Coronary artery (tissue), 2 donors: ENCODE measurements at regions not wholly inside any gene's neighbourhood (a gene's known extent, or its start where the extent isn't known, plus 50 kb on each side); places are given as distances from the start of the nearest gene placed in this dataset.

Source experiments
- DNase-seq: peaks from one replicate; pipeline ENCODE4 v3.0.0-alpha.2; 2017; ENCODE audit warnings: low spot score
- H3K27ac ChIP-seq, 2 donors: fragments of 200-600 bp; sonication (generic); one replicate each; pipeline ENCODE4 v1.5.1; 2016 to 2019
- H3K4me3 ChIP-seq: fragments of 200-600 bp; sonication (generic); 2 replicates; pipeline ENCODE4 v1.5.1; 2016; ENCODE audit warnings: mild to moderate bottlenecking, moderate library complexity
- TF ChIP-seq, protein P1 (sequence below): fragments of 200-600 bp; sonication (generic); IDR thresholded peaks from one replicate; pipeline ENCODE4 v1.5.1; 2019; ENCODE audit warnings: antibody characterized with exemption

DNA sequence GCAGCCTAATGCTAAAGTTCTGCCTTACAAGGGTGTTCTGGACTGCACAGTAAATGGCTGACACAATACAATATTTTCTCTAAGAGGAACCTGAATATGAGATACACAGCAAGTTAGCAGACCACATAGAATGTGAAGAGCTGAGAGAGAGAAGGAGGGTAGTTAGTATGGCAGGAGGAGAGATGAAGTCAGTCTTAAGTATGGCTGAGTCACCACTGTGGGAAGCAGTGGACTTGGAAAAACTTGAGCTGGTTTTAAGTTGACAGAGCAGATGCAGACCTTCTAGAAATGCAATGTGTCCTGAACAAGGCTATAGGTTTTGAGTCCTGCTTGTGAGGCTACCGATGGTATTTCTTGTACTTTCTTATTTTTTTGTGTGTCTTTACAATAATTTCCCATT lies 172.5 kb downstream of the SH2D1A start:
- no peak for DNase-seq
- Histone ChIP-seq H3K4me3 (no peak overlapping the region), H3K27ac (no peak overlapping the region)
- TF ChIP-seq, protein P1, sequence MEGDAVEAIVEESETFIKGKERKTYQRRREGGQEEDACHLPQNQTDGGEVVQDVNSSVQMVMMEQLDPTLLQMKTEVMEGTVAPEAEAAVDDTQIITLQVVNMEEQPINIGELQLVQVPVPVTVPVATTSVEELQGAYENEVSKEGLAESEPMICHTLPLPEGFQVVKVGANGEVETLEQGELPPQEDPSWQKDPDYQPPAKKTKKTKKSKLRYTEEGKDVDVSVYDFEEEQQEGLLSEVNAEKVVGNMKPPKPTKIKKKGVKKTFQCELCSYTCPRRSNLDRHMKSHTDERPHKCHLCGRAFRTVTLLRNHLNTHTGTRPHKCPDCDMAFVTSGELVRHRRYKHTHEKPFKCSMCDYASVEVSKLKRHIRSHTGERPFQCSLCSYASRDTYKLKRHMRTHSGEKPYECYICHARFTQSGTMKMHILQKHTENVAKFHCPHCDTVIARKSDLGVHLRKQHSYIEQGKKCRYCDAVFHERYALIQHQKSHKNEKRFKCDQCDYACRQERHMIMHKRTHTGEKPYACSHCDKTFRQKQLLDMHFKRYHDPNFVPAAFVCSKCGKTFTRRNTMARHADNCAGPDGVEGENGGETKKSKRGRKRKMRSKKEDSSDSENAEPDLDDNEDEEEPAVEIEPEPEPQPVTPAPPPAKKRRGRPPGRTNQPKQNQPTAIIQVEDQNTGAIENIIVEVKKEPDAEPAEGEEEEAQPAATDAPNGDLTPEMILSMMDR, result no peak

DNA sequence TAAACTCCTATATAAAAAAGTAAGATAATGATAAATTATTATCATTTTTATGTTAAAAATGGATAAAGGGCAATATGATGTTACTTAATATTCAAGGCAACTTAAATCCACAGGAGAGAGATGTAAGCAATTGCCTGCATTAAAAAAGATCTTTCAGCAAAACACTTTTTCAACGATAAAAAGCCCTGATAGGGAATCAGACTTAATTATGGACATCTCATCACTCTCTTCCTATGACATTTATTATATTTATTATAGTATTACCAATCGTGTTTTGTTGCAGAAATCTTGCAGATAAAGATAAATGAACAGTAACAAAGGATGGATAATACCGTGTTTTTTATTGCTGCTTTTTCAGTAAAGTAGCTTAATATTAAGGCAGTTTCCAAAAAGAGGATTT lies 178.5 kb downstream of the SH2D1A start:
- TF ChIP-seq, protein P1, result no peak
- Histone ChIP-seq H3K4me3 (no peak overlapping the region), H3K27ac (no peak overlapping the region)
- DNase-seq, result no peak

DNA sequence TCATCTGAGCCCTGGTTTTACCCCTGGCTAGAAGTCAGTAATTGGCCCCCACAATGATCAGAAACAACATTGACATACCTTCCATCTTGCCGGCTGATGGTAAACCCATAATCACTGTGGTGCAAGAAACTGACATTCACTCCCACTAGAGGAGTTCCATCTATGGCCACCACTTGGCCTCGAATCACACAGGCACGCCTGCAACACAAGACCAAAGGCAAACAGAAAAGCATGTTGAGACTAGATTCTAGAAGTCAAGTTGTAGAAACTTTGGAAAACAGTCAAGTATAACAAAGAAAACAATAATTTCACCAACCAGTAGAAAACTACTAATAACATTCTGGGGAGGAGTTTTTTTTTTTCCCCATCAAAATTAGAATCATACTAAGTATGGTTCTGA lies 183.4 kb downstream of the SH2D1A start:
- no peak overlapping the region for H3K27ac ChIP-seq
- TF ChIP-seq, protein P1, result no peak
- H3K4me3 ChIP-seq, result no peak overlapping the region
- DNase-seq, result no peak

DNA sequence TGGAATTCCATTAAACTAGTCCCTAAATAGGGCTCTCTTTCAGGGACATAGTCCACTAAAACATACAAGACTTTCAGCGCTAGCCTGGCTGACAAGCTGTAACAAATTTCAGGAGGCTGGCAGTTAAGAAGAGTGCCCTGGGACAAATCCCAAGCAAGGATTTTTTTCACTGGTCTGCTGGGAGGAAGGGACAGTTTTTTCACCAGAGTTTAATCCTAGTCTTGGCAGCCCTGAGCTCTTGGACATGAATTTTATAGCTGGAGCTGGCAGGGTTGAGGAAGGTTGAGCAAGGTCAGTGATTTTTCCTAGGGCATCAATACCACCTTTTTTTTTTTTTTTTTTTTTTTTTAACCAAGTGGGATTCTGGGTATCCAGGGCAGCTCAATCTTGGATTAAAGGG lies 184.4 kb downstream of the SH2D1A start:
- TF ChIP-seq, protein P1, result no peak
- Histone ChIP-seq H3K27ac (no peak overlapping the region), H3K4me3 (no peak overlapping the region)
- no peak for DNase-seq

DNA sequence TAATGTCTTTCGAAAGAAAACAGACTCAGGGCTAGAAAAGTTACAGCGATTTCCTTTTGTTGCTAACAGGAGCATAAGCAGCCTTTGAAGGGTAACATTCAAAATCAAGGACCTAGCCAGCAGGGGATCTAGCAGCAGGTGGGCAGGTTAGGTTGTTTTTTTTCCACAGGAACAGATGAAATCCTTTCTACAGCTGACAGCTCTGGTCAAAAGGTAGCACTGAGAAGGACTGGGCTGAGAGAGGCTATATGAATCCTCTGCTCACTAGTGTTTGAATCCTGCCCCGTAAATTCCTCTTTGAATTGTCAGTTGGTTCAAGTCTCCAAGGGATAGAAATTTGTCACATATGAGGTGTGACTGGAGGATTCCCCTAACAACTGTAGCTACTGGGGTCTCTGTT lies 188.2 kb downstream of the SH2D1A start:
- H3K4me3 ChIP-seq, result no peak overlapping the region
- TF ChIP-seq, protein P1, result no peak
- DNase-seq, result no peak
- H3K27ac ChIP-seq, result no peak overlapping the region

DNA sequence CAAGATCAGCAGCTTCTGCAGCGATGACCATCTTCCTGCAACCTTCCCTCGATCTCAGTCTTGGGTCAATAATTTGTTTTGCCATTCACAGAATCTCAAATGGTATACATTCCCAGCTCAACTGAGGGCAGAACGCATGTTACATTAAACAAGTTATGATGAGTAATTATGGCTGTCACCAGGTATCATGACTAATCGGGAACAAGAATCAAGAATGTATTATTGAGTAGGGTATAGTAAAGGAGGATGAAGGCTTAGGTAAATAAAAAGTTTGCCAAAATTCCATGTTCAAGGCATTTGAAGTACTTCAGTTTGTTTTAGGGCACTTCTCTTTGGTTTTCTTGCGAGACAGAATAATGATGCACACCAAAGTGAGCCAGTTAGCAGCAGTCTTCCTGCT lies 194.1 kb downstream of the SH2D1A start:
- Histone ChIP-seq H3K4me3 (no peak overlapping the region), H3K27ac (no peak overlapping the region)
- TF ChIP-seq, protein P1, result no peak
- DNase-seq, result no peak

DNA sequence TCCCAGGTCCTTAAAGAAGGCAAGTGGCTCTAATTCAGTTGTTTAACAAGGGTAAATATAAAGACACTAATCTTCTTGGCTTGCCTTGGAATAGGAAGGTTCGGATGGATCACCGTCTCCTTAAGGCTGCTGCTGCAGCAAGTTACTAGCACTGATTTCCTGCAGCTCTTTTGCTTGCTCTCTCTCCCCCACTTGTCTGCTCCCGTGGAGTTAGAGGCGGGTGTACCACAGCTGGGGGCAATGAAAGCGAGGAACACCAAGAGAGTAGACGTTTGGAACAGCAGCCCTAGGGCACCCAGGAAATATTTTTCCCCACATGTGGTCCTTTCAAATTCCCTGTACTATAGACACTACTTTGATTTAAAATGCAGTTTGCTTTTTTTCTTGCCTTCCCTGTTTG lies 202.2 kb downstream of the SH2D1A start:
- no peak for DNase-seq
- no peak overlapping the region for H3K4me3 ChIP-seq
- no peak overlapping the region for H3K27ac ChIP-seq
- TF ChIP-seq, protein P1, result no peak
